SU-DHL-6 (cell line): ENCODE measurements at regions not wholly inside any gene's neighbourhood (a gene's known extent, or its start where the extent isn't known, plus 50 kb on each side); places are given as distances from the start of the nearest gene placed in this dataset.

Source experiments
- EZH2phosphoT487 ChIP-seq: fragments of 200-600 bp; sonication (generic), shearing (Covaris generic); conservative IDR thresholded peaks from 2 replicates; pipeline ENCODE4 v1.6.1; 2018; ENCODE audit warnings: mild to moderate bottlenecking, antibody characterized with exemption, low read length, moderate library complexity, mixed read lengths
- TF ChIP-seq, protein P1 (sequence below): fragments of 200-600 bp; sonication (generic); IDR thresholded peaks from one replicate; pipeline ENCODE4 v1.5.1; 2017; ENCODE audit warnings: antibody characterized with exemption, mild to moderate bottlenecking, low read length, moderate library complexity; ENCODE audit not compliant: insufficient read depth, poor library complexity, severe bottlenecking

GRCh38 chrX:41025926-41026701 lies 59.1 kb upstream of the USP9X start:
- TF ChIP-seq, protein P1, sequence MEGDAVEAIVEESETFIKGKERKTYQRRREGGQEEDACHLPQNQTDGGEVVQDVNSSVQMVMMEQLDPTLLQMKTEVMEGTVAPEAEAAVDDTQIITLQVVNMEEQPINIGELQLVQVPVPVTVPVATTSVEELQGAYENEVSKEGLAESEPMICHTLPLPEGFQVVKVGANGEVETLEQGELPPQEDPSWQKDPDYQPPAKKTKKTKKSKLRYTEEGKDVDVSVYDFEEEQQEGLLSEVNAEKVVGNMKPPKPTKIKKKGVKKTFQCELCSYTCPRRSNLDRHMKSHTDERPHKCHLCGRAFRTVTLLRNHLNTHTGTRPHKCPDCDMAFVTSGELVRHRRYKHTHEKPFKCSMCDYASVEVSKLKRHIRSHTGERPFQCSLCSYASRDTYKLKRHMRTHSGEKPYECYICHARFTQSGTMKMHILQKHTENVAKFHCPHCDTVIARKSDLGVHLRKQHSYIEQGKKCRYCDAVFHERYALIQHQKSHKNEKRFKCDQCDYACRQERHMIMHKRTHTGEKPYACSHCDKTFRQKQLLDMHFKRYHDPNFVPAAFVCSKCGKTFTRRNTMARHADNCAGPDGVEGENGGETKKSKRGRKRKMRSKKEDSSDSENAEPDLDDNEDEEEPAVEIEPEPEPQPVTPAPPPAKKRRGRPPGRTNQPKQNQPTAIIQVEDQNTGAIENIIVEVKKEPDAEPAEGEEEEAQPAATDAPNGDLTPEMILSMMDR, result no peak
- no peak for TF ChIP-seq EZH2phosphoT487
